Osteoblast (primary cell): ENCODE measurements at regions not wholly inside any gene's neighbourhood (a gene's known extent, or its start where the extent isn't known, plus 50 kb on each side); places are given as distances from the start of the nearest gene placed in this dataset.
A peak's percentile ranks its signal among the peaks of the same experiment; 100 is the strongest.

Experiments
- DNase-seq: peaks from one replicate; pipeline ENCODE4 v3.0.0; 2011; ENCODE audit warnings: low spot score, mixed read lengths; ENCODE audit not compliant: insufficient read length; ENCODE audit errors: missing footprints
- H2AFZ ChIP-seq: 2 replicates; pipeline ENCODE4 v1.6.0; 2011; ENCODE audit warnings: mild to moderate bottlenecking, low read length
- H3K27ac ChIP-seq: 2 replicates; pipeline ENCODE4 v1.5.1; 2011; ENCODE audit warnings: mild to moderate bottlenecking, low read depth, low read length, moderate library complexity
- H3K27me3 ChIP-seq: 2 replicates; pipeline ENCODE4 v1.6.0; 2012; ENCODE audit warnings: mild to moderate bottlenecking, control low read depth, inconsistent platforms, low read length, moderate library complexity; ENCODE audit not compliant: insufficient read depth
- H3K36me3 ChIP-seq: 2 replicates; pipeline ENCODE4 v1.5.1; 2011; ENCODE audit warnings: mild to moderate bottlenecking, low read length, control low read depth, moderate library complexity; ENCODE audit not compliant: insufficient read depth
- H3K4me1 ChIP-seq: 2 replicates; pipeline ENCODE4 v1.5.1; 2011; ENCODE audit warnings: mild to moderate bottlenecking, low read length, control low read depth, moderate library complexity; ENCODE audit not compliant: insufficient read depth
- H3K4me2 ChIP-seq: 2 replicates; pipeline ENCODE4 v1.6.0; 2011; ENCODE audit warnings: mild to moderate bottlenecking, low read length; ENCODE audit not compliant: insufficient read depth
- H3K4me3 ChIP-seq: fragments of 200-600 bp; sonication (generic); 3 replicates; pipeline ENCODE4 v1.5.1; 2012; ENCODE audit warnings: mild to moderate bottlenecking, low read length, inconsistent platforms; ENCODE audit not compliant: insufficient read depth
- H3K79me2 ChIP-seq: 2 replicates; pipeline ENCODE4 v1.6.0; 2012; ENCODE audit warnings: mild to moderate bottlenecking, low read length, control low read depth, inconsistent platforms; ENCODE audit not compliant: insufficient read depth
- H3K9me3 ChIP-seq: 2 replicates; pipeline ENCODE4 v1.5.1; 2011; ENCODE audit warnings: low read depth, low read length, control low read depth
- H4K20me1 ChIP-seq: 2 replicates; pipeline ENCODE4 v1.6.0; 2012; ENCODE audit warnings: mild to moderate bottlenecking, low read length, control low read depth; ENCODE audit not compliant: insufficient read depth
- TF ChIP-seq, protein P1 (sequence below): IDR thresholded peaks from 2 replicates; pipeline ENCODE4 v1.5.1; 2011; ENCODE audit warnings: mild to moderate bottlenecking, low read depth, low read length, moderate library complexity; ENCODE audit errors: extremely low read depth

DNA sequence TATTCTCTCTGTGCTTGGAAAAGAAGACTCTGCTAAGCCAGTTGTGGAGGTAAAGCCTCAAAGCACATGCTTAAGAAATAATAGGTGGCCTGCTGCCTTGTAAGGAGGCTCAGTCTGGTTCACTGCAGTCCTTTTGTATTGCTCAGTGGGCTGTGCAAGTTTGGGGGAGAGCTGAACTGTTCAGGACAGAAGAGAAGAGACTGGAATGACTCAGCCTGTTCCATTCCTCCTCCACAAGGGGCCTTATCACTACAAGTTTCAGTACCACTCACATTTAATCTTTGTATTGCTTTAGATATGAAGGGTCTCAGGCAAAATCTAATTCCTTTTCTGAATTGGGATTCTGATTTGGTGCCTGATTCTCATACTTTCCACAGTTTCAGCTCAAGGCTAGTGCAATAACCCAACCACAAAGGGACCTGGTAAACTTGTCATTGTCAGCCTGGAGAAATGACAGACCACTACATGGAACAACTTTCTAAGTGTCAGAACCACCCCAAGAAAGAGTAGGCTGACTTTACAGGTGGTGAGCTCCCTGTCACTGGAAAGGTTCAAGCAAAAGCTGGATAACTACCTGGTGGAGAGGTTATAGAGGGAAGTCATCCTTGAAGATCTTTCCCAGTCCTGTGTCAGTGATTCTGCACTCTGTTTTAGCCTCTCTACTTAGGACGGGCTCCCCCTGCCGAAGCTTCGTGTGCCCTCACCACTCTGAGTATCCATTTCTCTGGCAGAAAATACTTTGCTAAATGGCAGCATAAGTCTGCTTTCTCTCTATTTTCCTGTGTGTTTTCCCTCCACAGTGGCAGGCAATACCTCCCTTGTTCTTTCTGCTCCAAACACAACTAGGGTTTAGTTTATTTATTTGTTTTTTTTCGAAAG is 162.9 kb upstream of the GJB5 start:
- H4K20me1 ChIP-seq, result no peaks in the 10 kb centered on the region
- no peak for DNase-seq
- H3K9me3 ChIP-seq, result no peaks in the 10 kb centered on the region
- H3K27ac ChIP-seq, result no peak overlapping the region
- H2AFZ ChIP-seq, result no peak overlapping the region
- H3K4me3 ChIP-seq, result no peak overlapping the region
- H3K4me2 ChIP-seq, result no peak overlapping the region
- TF ChIP-seq, protein P1, sequence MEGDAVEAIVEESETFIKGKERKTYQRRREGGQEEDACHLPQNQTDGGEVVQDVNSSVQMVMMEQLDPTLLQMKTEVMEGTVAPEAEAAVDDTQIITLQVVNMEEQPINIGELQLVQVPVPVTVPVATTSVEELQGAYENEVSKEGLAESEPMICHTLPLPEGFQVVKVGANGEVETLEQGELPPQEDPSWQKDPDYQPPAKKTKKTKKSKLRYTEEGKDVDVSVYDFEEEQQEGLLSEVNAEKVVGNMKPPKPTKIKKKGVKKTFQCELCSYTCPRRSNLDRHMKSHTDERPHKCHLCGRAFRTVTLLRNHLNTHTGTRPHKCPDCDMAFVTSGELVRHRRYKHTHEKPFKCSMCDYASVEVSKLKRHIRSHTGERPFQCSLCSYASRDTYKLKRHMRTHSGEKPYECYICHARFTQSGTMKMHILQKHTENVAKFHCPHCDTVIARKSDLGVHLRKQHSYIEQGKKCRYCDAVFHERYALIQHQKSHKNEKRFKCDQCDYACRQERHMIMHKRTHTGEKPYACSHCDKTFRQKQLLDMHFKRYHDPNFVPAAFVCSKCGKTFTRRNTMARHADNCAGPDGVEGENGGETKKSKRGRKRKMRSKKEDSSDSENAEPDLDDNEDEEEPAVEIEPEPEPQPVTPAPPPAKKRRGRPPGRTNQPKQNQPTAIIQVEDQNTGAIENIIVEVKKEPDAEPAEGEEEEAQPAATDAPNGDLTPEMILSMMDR, result no peak
- no peaks in the 10 kb centered on the region for H3K36me3 ChIP-seq
- no peaks in the 10 kb centered on the region for H3K4me1 ChIP-seq
- H3K27me3 ChIP-seq, result no peaks in the 10 kb centered on the region
- H3K79me2 ChIP-seq, result no peaks in the 10 kb centered on the region

DNA sequence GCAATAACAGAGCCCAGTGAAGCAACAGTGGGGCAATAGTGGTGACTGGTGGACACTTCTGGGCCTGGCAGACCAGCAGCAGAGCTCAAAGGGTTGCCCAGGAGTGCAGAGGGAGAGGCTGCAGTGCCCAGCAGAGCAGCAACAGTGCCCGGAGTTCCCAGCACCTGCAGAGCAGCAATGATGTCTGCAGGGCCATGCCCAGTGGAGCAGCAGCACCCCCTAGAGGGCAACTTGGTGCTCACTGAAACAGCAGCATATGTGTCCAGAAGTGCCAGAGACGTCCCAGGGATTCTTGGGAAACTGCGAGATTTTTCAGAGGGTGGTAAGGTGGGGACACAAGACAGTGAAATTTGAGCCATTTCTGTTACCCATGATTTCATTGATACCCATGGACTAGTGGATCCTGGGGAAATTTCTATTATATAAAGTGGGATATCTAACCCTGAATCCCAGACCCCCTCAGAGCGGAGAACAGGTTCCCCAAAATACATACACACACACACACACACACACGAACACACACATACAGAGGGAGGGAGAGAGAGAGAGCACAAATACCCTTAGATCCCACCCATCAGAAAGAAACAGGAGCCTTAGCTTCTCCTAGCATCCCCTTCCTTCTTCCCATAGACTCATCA is 156.9 kb upstream of the GJB5 start:
- H3K79me2 ChIP-seq, result no peaks in the 10 kb centered on the region
- no peak overlapping the region for H3K4me3 ChIP-seq
- no peaks in the 10 kb centered on the region for H3K4me1 ChIP-seq
- DNase-seq, result no peak
- no peaks in the 10 kb centered on the region for H4K20me1 ChIP-seq
- H3K27ac ChIP-seq, result no peak overlapping the region
- H3K9me3 ChIP-seq, result no peaks in the 10 kb centered on the region
- H3K4me2 ChIP-seq, result no peak overlapping the region
- H3K27me3 ChIP-seq, result no peaks in the 10 kb centered on the region
- H3K36me3 ChIP-seq, result no peaks in the 10 kb centered on the region
- TF ChIP-seq, protein P1, result peak; percentile 56
- H2AFZ ChIP-seq, result no peak overlapping the region

DNA sequence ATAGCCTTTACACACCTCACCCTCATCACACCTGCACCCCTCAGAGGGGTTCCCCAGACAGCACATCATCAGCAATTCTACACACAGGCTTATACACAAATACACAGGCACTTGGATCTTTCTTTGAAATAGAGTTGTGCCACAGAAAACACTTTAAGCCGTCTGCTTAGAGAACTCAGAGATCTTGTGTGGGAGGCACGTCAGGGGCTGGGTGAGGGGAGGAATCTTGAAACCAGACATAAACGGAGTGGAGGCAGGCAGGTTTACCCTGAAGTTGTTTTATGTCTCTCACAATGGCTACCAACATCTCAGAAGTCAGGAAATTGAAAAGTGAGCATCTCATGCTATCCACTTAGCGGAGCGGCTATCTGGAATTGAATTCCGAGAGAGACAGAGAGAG is 151.9 kb upstream of the GJB5 start:
- no peak overlapping the region for H2AFZ ChIP-seq
- no peak overlapping the region for H3K4me2 ChIP-seq
- no peaks in the 10 kb centered on the region for H3K36me3 ChIP-seq
- DNase-seq, result no peak
- H3K27me3 ChIP-seq, result no peaks in the 10 kb centered on the region
- H3K9me3 ChIP-seq, result no peaks in the 10 kb centered on the region
- H3K27ac ChIP-seq, result no peak overlapping the region
- TF ChIP-seq, protein P1, result no peak
- no peak overlapping the region for H3K4me3 ChIP-seq
- H4K20me1 ChIP-seq, result no peaks in the 10 kb centered on the region
- no peaks in the 10 kb centered on the region for H3K79me2 ChIP-seq
- H3K4me1 ChIP-seq, result no peaks in the 10 kb centered on the region

DNA sequence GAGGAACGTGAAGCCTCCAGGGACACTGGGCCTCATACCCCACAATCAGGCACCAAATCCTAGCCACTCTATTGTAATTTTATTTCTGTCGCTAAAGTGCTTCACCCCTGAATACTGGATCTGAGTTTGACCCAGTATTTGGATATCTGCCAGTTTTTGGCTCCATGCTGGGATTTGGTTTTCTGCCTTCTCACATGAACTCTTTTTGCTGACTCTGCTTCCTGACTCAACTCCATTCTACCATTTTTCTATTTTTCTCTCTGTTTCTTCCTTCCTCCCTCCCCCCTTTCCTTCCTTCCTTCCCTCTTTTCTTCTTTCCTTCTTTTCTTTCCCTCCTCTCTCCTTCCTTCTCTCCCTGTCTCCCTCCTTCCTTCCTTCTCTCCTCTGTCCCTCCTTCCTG is 151.3 kb upstream of the GJB5 start:
- DNase-seq, result no peak
- Histone ChIP-seq H3K4me3 (no peak overlapping the region), H3K27ac (no peak overlapping the region), H2AFZ (no peak overlapping the region), H4K20me1 (no peaks in the 10 kb centered on the region), H3K9me3 (no peaks in the 10 kb centered on the region), H3K36me3 (no peaks in the 10 kb centered on the region), H3K4me2 (no peak overlapping the region), H3K27me3 (no peaks in the 10 kb centered on the region), H3K79me2 (no peaks in the 10 kb centered on the region), H3K4me1 (no peaks in the 10 kb centered on the region)
- TF ChIP-seq, protein P1, result no peak
